Osteocyte (in vitro differentiated cells): ENCODE measurements at regions not wholly inside any gene's neighbourhood (a gene's known extent, or its start where the extent isn't known, plus 50 kb on each side); places are given as distances from the start of the nearest gene placed in this dataset.

ENCODE experiments used
- DNase-seq: peaks from one replicate; pipeline ENCODE4 v3.0.0; 2021; ENCODE audit warnings: mixed read lengths; ENCODE audit not compliant: unreplicated experiment; ENCODE audit errors: extremely low spot score
- H3K27ac Mint-ChIP-seq: one replicate; pipeline ENCODE4 v1.8.0; 2021; ENCODE audit warnings: mild to moderate bottlenecking, mixed read lengths; ENCODE audit not compliant: unreplicated experiment
- H3K27me3 Mint-ChIP-seq: one replicate; pipeline ENCODE4 v1.8.0; 2021; ENCODE audit warnings: mixed read lengths; ENCODE audit not compliant: unreplicated experiment
- H3K36me3 Mint-ChIP-seq: one replicate; pipeline ENCODE4 v1.8.0; 2021; ENCODE audit warnings: mixed read lengths; ENCODE audit not compliant: unreplicated experiment
- H3K4me1 Mint-ChIP-seq: one replicate; pipeline ENCODE4 v1.8.0; 2021; ENCODE audit warnings: mixed read lengths; ENCODE audit not compliant: unreplicated experiment
- H3K4me3 Mint-ChIP-seq: one replicate; pipeline ENCODE4 v1.8.0; 2021; ENCODE audit warnings: mild to moderate bottlenecking, moderate library complexity, mixed read lengths; ENCODE audit not compliant: unreplicated experiment
- H3K9me3 Mint-ChIP-seq: one replicate; pipeline ENCODE4 v1.8.0; 2021; ENCODE audit warnings: mixed read lengths; ENCODE audit not compliant: unreplicated experiment
- CTCF ChIP-seq: fragments of 200-600 bp; sonication (generic); IDR thresholded peaks from 2 replicates; pipeline ENCODE4 v1.5.0; 2021; ENCODE audit warnings: antibody characterized with exemption, mild to moderate bottlenecking, moderate library complexity

- Mint-ChIP-seq H3K4me3 (no peak overlapping the region), H3K9me3 (peaks cover 13% of the 10 kb centered on the region), H3K27ac (no peak overlapping the region), H3K27me3 (no peaks in the 10 kb centered on the region), H3K4me1 (no peaks in the 10 kb centered on the region), H3K36me3 (no peaks in the 10 kb centered on the region)
- no peak for TF ChIP-seq CTCF
- DNase-seq = peak; percentile 73
Measured at GRCh38 chr14:104443391-104444158, 136.0 kb upstream of the C14orf180 start.

DNA sequence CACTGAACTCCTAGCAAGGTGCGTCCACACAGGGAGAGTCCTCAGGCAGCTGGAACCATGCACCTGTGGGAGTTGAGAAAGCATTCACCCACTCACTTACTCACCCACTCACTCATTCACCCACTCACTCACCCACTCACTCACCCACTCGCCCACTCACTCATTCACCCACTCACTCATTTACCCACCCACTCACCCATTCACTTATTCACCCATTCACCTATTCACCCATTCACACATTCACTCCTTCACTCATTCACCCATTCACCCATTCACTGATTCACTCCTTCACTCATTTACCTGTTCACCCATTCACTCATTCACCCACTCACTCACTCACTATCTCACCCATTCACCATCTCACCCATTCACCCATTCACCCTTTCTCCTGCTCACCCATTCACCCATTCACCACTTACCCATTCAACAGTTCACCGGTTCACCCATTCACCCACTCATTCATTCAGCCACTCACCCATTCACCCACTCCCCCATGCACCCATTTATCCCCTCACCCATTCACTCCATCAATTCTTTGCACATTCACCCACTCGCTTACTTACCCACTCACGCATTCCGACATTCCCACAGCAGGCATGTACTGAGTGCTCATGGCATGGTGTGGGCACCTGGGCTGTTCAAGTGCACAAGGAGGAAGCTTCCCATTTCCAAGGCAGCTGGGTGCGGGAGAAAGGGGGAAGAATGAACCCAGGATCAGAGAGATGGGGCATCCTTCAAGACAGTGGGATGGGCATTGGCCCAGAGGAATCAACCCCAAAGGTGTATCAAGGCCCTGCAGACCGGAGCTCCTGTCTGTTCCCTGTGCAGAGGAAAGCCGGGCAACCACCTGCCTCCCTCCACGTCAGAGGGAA lies 135.2 kb upstream of the C14orf180 start:
- Mint-ChIP-seq H3K9me3 (peaks cover 19% of the 10 kb centered on the region), H3K27me3 (no peaks in the 10 kb centered on the region), H3K36me3 (no peaks in the 10 kb centered on the region), H3K4me3 (no peak overlapping the region), H3K4me1 (no peaks in the 10 kb centered on the region), H3K27ac (no peak overlapping the region)
- TF ChIP-seq CTCF = no peak
- DNase-seq = peak; percentile 71

- peak; percentile 66 for DNase-seq
- no peaks in the 10 kb centered on the region for H3K27me3 Mint-ChIP-seq
- TF ChIP-seq CTCF = no peak
- no peaks in the 10 kb centered on the region for H3K36me3 Mint-ChIP-seq
- no peaks in the 10 kb centered on the region for H3K4me1 Mint-ChIP-seq
- no peak overlapping the region for H3K27ac Mint-ChIP-seq
- peaks cover 19% of the 10 kb centered on the region for H3K9me3 Mint-ChIP-seq
- H3K4me3 Mint-ChIP-seq = no peak overlapping the region
Measured at GRCh38 chr14:104445086-104445485, 134.5 kb upstream of the C14orf180 start.

- DNase-seq = peak; percentile 80
- no peak overlapping the region for H3K27ac Mint-ChIP-seq
- no peak overlapping the region for H3K4me3 Mint-ChIP-seq
- peaks cover 19% of the 10 kb centered on the region for H3K9me3 Mint-ChIP-seq
- no peak for TF ChIP-seq CTCF
- no peaks in the 10 kb centered on the region for H3K27me3 Mint-ChIP-seq
- no peaks in the 10 kb centered on the region for H3K36me3 Mint-ChIP-seq
- H3K4me1 Mint-ChIP-seq = no peaks in the 10 kb centered on the region
Measured at GRCh38 chr14:104445832-104446381, 133.7 kb upstream of the C14orf180 start.

GRCh38 chr14:104446611-104447010 lies 133.0 kb upstream of the C14orf180 start:
- Mint-ChIP-seq H3K27ac (no peak overlapping the region), H3K4me3 (no peak overlapping the region), H3K27me3 (peaks cover under 1% of the 10 kb centered on the region), H3K36me3 (no peaks in the 10 kb centered on the region), H3K9me3 (peaks cover 19% of the 10 kb centered on the region), H3K4me1 (no peaks in the 10 kb centered on the region)
- no peak for TF ChIP-seq CTCF
- DNase-seq = peak; percentile 71
